ENCODE measurements at regions not wholly inside any gene's neighbourhood (a gene's known extent, or its start where the extent isn't known, plus 50 kb on each side); places are given as distances from the start of the nearest gene placed in this dataset.

DNA sequence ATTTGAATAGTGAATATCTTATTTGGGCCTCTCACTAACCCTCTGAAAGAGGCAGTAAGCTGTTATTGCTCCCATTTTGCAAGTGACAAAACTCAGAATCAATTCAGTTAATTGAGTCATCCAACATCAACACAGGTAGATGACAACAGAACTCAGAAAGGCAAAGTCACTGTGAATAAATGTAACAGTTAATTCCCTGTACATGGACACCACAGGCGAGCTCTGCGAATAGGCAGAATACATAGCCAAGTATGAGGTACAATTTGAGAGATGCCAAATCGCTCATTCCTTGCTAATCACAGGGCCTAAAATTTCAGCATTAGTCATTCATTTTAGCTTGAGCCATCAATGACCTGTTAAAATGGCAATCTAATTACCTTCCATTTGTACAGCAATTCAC lies 52.6 kb upstream of the HECTD2 start:
- no peak overlapping the region for H3K4me3 Mint-ChIP-seq
- no peaks in the 10 kb centered on the region for H3K9me3 Mint-ChIP-seq
- DNase-seq: no peak
- peaks cover 32% of the 10 kb centered on the region for H3K27me3 Mint-ChIP-seq
- POLR2A ChIA-PET: no interaction called here
- CTCF ChIA-PET: no interaction called here
- no peak overlapping the region for H3K27ac Mint-ChIP-seq
- no peaks in the 10 kb centered on the region for H3K36me3 Mint-ChIP-seq (ENCODE audit: low read depth)
- no peaks in the 10 kb centered on the region for H3K4me1 Mint-ChIP-seq

Data from activated CD4-positive, alpha-beta T cell treated with anti-CD3 and anti-CD28 coated beads, Interleukin-2, amount 10 ng/mL, durations not matched to agents 7 days and 5 days (primary cell).